ACC112 (cell line): ENCODE measurements at regions not wholly inside any gene's neighbourhood (a gene's known extent, or its start where the extent isn't known, plus 50 kb on each side); places are given as distances from the start of the nearest gene placed in this dataset.

Source experiments
- H2AFZ ChIP-seq: fragments of 200-600 bp; sonication (generic); one replicate; pipeline ENCODE4 v1.6.0; 2017; ENCODE audit warnings: antibody characterized with exemption, low read length; ENCODE audit not compliant: unreplicated experiment
- H3K27ac ChIP-seq: fragments of 200-600 bp; sonication (generic); 2 replicates; pipeline ENCODE4 v1.5.1; 2014; ENCODE audit warnings: low read depth, mild to moderate bottlenecking, antibody characterized with exemption, low read length, moderate library complexity
- H3K27me3 ChIP-seq: fragments of 200-600 bp; sonication (generic); 2 replicates; pipeline ENCODE4 v1.6.1; 2014; ENCODE audit warnings: mild to moderate bottlenecking, antibody characterized with exemption, low read length, moderate library complexity, mixed read lengths; ENCODE audit not compliant: insufficient read depth
- H3K36me3 ChIP-seq: fragments of 200-600 bp; sonication (generic); 2 replicates; pipeline ENCODE4 v1.6.1; 2016; ENCODE audit warnings: mild to moderate bottlenecking, antibody characterized with exemption, low read length, moderate library complexity, mixed read lengths; ENCODE audit not compliant: insufficient read depth
- H3K4me1 ChIP-seq: fragments of 200-600 bp; sonication (generic); one replicate; pipeline ENCODE4 v1.6.1; 2016; ENCODE audit warnings: low read length, mixed read lengths; ENCODE audit not compliant: insufficient read depth, unreplicated experiment, control insufficient read depth
- H3K4me3 ChIP-seq: fragments of 200-600 bp; sonication (generic); 2 replicates; pipeline ENCODE4 v1.5.1; 2014; ENCODE audit warnings: mild to moderate bottlenecking, low read depth, low read length
- H3K79me2 ChIP-seq: fragments of 200-600 bp; sonication (generic); one replicate; pipeline ENCODE4 v1.6.0; 2016; ENCODE audit warnings: low read length; ENCODE audit not compliant: control insufficient read depth, unreplicated experiment, insufficient read depth

- Histone ChIP-seq H3K79me2 (no peaks in the 10 kb centered on the region), H3K4me3 (no peak overlapping the region), H3K27ac (no peak overlapping the region), H3K36me3 (no peaks in the 10 kb centered on the region), H3K27me3 (no peaks in the 10 kb centered on the region), H3K4me1 (no peaks in the 10 kb centered on the region), H2AFZ (no peak overlapping the region)
These were observed 132.1 kb upstream of the ARGLU1 start for GRCh38 chr13:106700007-106700406.

DNA sequence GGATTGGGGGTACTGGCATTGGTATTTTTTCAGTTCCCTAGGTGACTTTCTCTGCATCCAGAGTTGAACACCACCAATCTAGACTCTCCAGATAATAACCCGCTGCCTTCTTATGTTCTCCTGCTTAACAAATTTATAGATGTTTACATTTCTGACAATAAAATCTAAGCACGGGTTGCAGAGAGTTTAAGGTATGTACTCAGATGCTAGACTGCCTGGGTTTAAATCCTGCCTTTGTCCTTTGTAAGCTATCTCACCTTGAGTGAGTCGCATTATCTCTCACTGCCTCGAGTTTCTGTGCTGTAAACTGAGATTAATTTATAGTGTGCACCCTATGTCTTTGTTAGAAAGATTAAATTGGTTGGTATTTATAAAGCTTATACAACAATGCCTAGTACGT is 131.4 kb upstream of the ARGLU1 start:
- no peaks in the 10 kb centered on the region for H3K27me3 ChIP-seq
- no peak overlapping the region for H3K27ac ChIP-seq
- H3K4me3 ChIP-seq: no peak overlapping the region

DNA sequence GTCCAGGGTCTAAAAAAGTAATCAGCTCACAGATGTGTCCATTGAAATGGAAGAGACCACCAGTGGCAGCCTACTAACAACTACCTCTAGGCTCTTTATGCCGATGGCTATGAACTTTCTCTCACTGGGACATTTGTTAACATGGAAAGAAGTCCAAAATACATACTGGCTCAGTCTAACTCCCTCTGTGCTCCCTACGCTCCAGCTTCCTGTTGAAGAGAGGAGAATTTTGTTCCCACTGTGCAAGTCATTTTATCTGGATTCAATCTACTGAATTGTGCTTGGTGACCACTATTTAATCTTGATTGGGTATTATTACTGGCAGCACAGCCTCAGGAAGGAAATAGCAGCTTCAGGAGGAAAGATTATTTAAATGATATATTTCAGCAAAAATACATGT is 128.8 kb upstream of the ARGLU1 start:
- no peaks in the 10 kb centered on the region for H3K79me2 ChIP-seq
- no peaks in the 10 kb centered on the region for H3K27me3 ChIP-seq
- H2AFZ ChIP-seq: no peak overlapping the region
- H3K27ac ChIP-seq: no peak overlapping the region
- H3K36me3 ChIP-seq: no peaks in the 10 kb centered on the region
- H3K4me1 ChIP-seq: no peaks in the 10 kb centered on the region
- H3K4me3 ChIP-seq: no peak overlapping the region

More for the DNA sequence above, 131.4 kb upstream of the ARGLU1 start:
- H3K79me2 ChIP-seq: no peaks in the 10 kb centered on the region
- H3K4me1 ChIP-seq: no peaks in the 10 kb centered on the region
- no peaks in the 10 kb centered on the region for H3K36me3 ChIP-seq
- H2AFZ ChIP-seq: no peak overlapping the region

- H2AFZ ChIP-seq: no peak overlapping the region
- no peak overlapping the region for H3K27ac ChIP-seq
- no peaks in the 10 kb centered on the region for H3K27me3 ChIP-seq
- H3K4me1 ChIP-seq: no peaks in the 10 kb centered on the region
- H3K4me3 ChIP-seq: no peak overlapping the region
- H3K79me2 ChIP-seq: no peaks in the 10 kb centered on the region
- H3K36me3 ChIP-seq: no peaks in the 10 kb centered on the region
These were observed 128.2 kb upstream of the ARGLU1 start for GRCh38 chr13:106696140-106696539.

- no peaks in the 10 kb centered on the region for H3K79me2 ChIP-seq
- no peaks in the 10 kb centered on the region for H3K36me3 ChIP-seq
- no peak overlapping the region for H3K4me3 ChIP-seq
- no peaks in the 10 kb centered on the region for H3K4me1 ChIP-seq
- H2AFZ ChIP-seq: no peak overlapping the region
- no peaks in the 10 kb centered on the region for H3K27me3 ChIP-seq
- H3K27ac ChIP-seq: no peak overlapping the region
These were observed 127.2 kb upstream of the ARGLU1 start for GRCh38 chr13:106695139-106695538.

DNA sequence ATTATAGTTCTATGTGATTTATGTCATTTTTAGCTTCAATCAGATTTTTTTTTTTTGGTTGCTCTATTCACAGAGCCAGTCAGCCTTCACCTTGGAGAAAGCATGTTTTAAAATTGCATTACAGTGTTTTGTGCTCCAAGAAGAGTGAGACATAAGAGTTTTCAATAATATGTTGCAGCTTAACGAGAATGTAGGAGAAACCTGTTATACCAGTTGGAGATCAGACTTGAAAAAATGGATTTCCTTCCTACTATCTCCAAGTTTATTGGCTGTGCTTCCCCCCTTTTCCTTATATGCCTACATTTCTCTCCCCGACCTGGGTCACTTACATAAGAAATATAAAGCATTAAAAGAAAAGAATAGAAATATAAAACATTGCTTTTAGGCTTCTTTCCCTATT is 123.9 kb upstream of the ARGLU1 start:
- Histone ChIP-seq H3K4me3 (no peak overlapping the region), H2AFZ (no peak overlapping the region), H3K27ac (no peak overlapping the region), H3K36me3 (no peaks in the 10 kb centered on the region), H3K4me1 (no peaks in the 10 kb centered on the region), H3K27me3 (no peaks in the 10 kb centered on the region), H3K79me2 (no peaks in the 10 kb centered on the region)

DNA sequence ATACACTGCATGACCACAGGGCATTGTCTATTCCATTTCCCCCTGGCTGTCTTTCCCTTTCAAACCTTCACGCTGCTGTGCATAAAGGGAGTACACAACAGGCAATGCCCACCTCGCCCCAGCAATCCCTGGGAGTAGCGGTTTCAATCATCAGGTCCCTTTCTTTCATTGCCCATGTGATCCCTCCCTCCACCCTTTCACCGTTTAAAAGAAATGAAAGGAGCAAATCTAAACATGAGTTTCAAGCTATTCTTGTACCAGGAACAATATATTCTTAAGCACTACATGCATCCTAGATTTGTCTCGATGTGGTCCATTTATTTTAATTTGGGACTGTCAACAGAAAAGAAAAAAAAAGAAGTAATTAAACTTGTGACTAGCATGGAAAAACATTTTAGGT is 123.4 kb upstream of the ARGLU1 start:
- no peak overlapping the region for H2AFZ ChIP-seq
- no peak overlapping the region for H3K4me3 ChIP-seq
- H3K27ac ChIP-seq: no peak overlapping the region
- H3K36me3 ChIP-seq: no peaks in the 10 kb centered on the region
- no peaks in the 10 kb centered on the region for H3K4me1 ChIP-seq
- no peaks in the 10 kb centered on the region for H3K79me2 ChIP-seq
- no peaks in the 10 kb centered on the region for H3K27me3 ChIP-seq

GRCh38 chr13:106690779-106691178 is 122.8 kb upstream of the ARGLU1 start:
- no peak overlapping the region for H2AFZ ChIP-seq

DNA sequence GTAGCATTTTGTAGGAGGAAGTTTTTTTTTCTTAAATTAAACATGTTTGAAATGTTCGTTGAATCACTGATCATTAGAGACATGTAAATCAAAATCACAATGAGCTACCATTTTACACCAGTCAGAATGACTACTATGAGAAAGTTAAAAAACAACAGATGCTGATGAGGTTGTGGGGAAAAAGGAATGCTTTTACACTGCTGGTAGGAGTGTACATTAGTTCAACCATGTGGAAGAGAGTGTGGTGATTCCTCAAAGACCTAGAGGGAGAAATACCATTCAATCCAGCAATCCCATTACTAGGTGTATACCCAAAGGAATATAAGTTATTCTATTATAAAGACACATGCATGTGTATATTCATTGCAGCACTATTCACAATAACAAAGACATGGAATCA is 122.0 kb upstream of the ARGLU1 start:
- Histone ChIP-seq H3K36me3 (no peaks in the 10 kb centered on the region), H3K4me3 (no peak overlapping the region), H2AFZ (no peak overlapping the region), H3K79me2 (no peaks in the 10 kb centered on the region), H3K27ac (no peak overlapping the region), H3K4me1 (no peaks in the 10 kb centered on the region), H3K27me3 (no peaks in the 10 kb centered on the region)

More at GRCh38 chr13:106690779-106691178, 122.8 kb upstream of the ARGLU1 start:
- Histone ChIP-seq H3K79me2 (no peaks in the 10 kb centered on the region), H3K27ac (no peak overlapping the region), H3K4me3 (no peak overlapping the region), H3K4me1 (no peaks in the 10 kb centered on the region), H3K27me3 (no peaks in the 10 kb centered on the region), H3K36me3 (no peaks in the 10 kb centered on the region)

DNA sequence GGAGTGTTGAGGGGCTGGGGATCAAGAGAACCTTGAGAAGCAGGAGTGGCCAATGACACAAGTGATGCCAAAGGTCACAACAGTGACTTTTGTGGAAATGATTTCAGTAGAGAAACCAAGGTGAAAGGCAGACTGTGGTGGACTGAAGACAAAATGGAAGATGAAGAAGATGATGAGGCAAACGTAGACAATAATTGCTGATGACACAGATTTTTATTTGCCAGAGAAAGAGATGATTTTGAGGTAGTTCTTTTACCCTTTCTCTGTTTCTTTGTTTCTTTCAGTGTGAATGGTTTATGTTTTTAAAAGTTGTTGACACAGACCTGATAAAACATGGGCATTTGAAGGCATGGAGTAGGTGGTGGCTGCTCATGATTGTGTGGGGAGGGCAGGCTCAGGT is 121.0 kb upstream of the ARGLU1 start:
- H3K27me3 ChIP-seq: no peaks in the 10 kb centered on the region
- no peaks in the 10 kb centered on the region for H3K4me1 ChIP-seq
- H3K27ac ChIP-seq: no peak overlapping the region
- no peaks in the 10 kb centered on the region for H3K79me2 ChIP-seq
- H3K4me3 ChIP-seq: no peak overlapping the region
- no peak overlapping the region for H2AFZ ChIP-seq
- no peaks in the 10 kb centered on the region for H3K36me3 ChIP-seq

DNA sequence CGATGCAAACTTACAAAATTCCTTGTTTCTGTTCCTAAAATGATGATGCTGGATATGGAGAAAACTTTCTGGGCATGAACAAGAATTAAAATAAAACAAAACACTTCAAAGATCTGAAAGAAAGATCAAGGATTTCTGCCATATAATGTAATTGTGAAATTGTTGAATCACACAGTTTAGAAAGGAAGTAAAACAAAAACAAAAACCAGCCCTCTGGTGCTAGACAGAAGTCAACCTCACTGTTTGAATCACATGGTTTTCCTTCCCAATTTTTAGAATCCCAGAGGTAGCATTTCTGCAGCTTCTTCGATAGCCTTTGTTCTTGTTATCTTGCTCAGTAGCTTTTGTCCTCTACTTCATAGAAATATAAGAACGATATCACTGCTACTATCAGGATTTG is 118.2 kb upstream of the ARGLU1 start:
- Histone ChIP-seq H3K27ac (no peak overlapping the region), H3K27me3 (no peaks in the 10 kb centered on the region), H3K36me3 (no peaks in the 10 kb centered on the region), H2AFZ (no peak overlapping the region), H3K79me2 (no peaks in the 10 kb centered on the region), H3K4me3 (no peak overlapping the region), H3K4me1 (no peaks in the 10 kb centered on the region)
